ENCODE measurements at regions not wholly inside any gene's neighbourhood (a gene's known extent, or its start where the extent isn't known, plus 50 kb on each side); places are given as distances from the start of the nearest gene placed in this dataset.

- WGBS (ENCODE audit: insufficient coverage), result no CpG with 5 or more reads among the region's 4 CpGs
- DNase-seq, result no peak
- no peak overlapping the region for H2AFZ ChIP-seq (ENCODE audit: insufficient read depth, low read depth, low read length, poor library complexity, severe bottlenecking)
- Mint-ChIP-seq H3K4me1 (no peaks in the 10 kb centered on the region), H3K36me3 (no peaks in the 10 kb centered on the region), H3K27me3 (ENCODE audit: low read depth in 3 of 3) (peaks cover 0 to 1% (median 0%) of the 10 kb centered on the region in 3 donors), H3K4me3 (no peak overlapping the region), H3K9me3 (peaks cover 0 to 4% (median 2%) of the 10 kb centered on the region in 7 donors), H3K27ac (no peak overlapping the region)
- H3K27ac ChIP-seq (ENCODE audit: low read depth in 1 of 2, low read length in 2 of 2), result no peak overlapping the region
- no peaks in the 10 kb centered on the region for H3K79me2 ChIP-seq (ENCODE audit: insufficient read depth, low read length)
- H3K9me3 ChIP-seq (replicated peaks in 1 of 2; ENCODE audit: control insufficient read depth in 1 of 2, insufficient read depth in 1 of 2, low read length in 2 of 2), result peaks cover 3 to 7% of the 10 kb centered on the region in 2 donors
- no peaks in the 10 kb centered on the region for H3K4me1 ChIP-seq (ENCODE audit: control insufficient read depth in 1 of 2, insufficient read depth in 2 of 2, low read length in 2 of 2)
- H3K4me3 ChIP-seq (replicated peaks in 1 of 3; ENCODE audit: low read depth in 2 of 3, low read length in 3 of 3), result no peak overlapping the region
- TF ChIP-seq CTCF (IDR thresholded peaks at IDR 0.05), result no peak
- H3K36me3 ChIP-seq (replicated peaks in 1 of 2; ENCODE audit: control insufficient read depth in 1 of 2, insufficient read depth in 2 of 2, low read length in 2 of 2), result no peaks in the 10 kb centered on the region
- no peak overlapping the region for H3K4me2 ChIP-seq (replicated peaks; ENCODE audit: extremely low read depth, low read length, poor library complexity, severe bottlenecking)
- H4K20me1 ChIP-seq (ENCODE audit: insufficient read depth, low read length), result no peaks in the 10 kb centered on the region
- no peaks in the 10 kb centered on the region for H3K27me3 ChIP-seq (ENCODE audit: control insufficient read depth in 2 of 2, insufficient read depth in 2 of 2, low read length in 2 of 2)
- intact Hi-C loops (cut with micrococcal nuclease), result no loop called here
- no peak overlapping the region for H3K9ac ChIP-seq (ENCODE audit: insufficient read depth, low read length, poor library complexity, severe bottlenecking)
These were observed 506.6 kb upstream of the AGA start for GRCh38 chr4:177948853-177949252.

GRCh38 chr4:177951026-177951425 lies 508.8 kb upstream of the AGA start:
- Histone ChIP-seq H3K4me3 (replicated peaks in 1 of 3; ENCODE audit: low read depth in 2 of 3, low read length in 3 of 3) (no peak overlapping the region), H3K27me3 (ENCODE audit: control insufficient read depth in 2 of 2, insufficient read depth in 2 of 2, low read length in 2 of 2) (no peaks in the 10 kb centered on the region), H2AFZ (ENCODE audit: insufficient read depth, low read depth, low read length, poor library complexity, severe bottlenecking) (no peak overlapping the region), H3K79me2 (ENCODE audit: insufficient read depth, low read length) (no peaks in the 10 kb centered on the region), H3K27ac (ENCODE audit: low read depth in 1 of 2, low read length in 2 of 2) (no peak overlapping the region), H4K20me1 (ENCODE audit: insufficient read depth, low read length) (no peaks in the 10 kb centered on the region), H3K36me3 (replicated peaks in 1 of 2; ENCODE audit: control insufficient read depth in 1 of 2, insufficient read depth in 2 of 2, low read length in 2 of 2) (no peaks in the 10 kb centered on the region), H3K4me1 (ENCODE audit: control insufficient read depth in 1 of 2, insufficient read depth in 2 of 2, low read length in 2 of 2) (no peaks in the 10 kb centered on the region), H3K9me3 (replicated peaks in 1 of 2; ENCODE audit: control insufficient read depth in 1 of 2, insufficient read depth in 1 of 2, low read length in 2 of 2) (peaks cover 3 to 7% of the 10 kb centered on the region in 2 donors), H3K4me2 (replicated peaks; ENCODE audit: extremely low read depth, low read length, poor library complexity, severe bottlenecking) (no peak overlapping the region), H3K9ac (ENCODE audit: insufficient read depth, low read length, poor library complexity, severe bottlenecking) (no peak overlapping the region)
- no peak overlapping the region for H3K4me3 Mint-ChIP-seq
- H3K36me3 Mint-ChIP-seq, result no peaks in the 10 kb centered on the region
- no peaks in the 10 kb centered on the region for H3K4me1 Mint-ChIP-seq
- WGBS (ENCODE audit: insufficient coverage), result no CpG with 5 or more reads among the region's 2 CpGs
- DNase-seq, result no peak
- peaks cover 0 to 1% (median 0%) of the 10 kb centered on the region in 3 donors for H3K27me3 Mint-ChIP-seq (ENCODE audit: low read depth in 3 of 3)
- H3K9me3 Mint-ChIP-seq, result peaks cover 0 to 2% (median 2%) of the 10 kb centered on the region in 7 donors
- no peak overlapping the region for H3K27ac Mint-ChIP-seq
- no peak for TF ChIP-seq CTCF (IDR thresholded peaks at IDR 0.05)
- intact Hi-C loops (cut with micrococcal nuclease), result no loop called here

Data from CD14-positive monocyte (primary cell).